Nephron (organoid): ENCODE measurements at regions not wholly inside any gene's neighbourhood (a gene's known extent, or its start where the extent isn't known, plus 50 kb on each side); places are given as distances from the start of the nearest gene placed in this dataset.

ENCODE experiments used
- H3K27ac Mint-ChIP-seq, 3 experiments: 2 replicates each; pipeline ENCODE4 v1.8.0; 2020; ENCODE audit warnings: mixed read lengths in 3 of 3, mild to moderate bottlenecking in 2 of 3, moderate library complexity in 1 of 3
- H3K27me3 Mint-ChIP-seq: 2 replicates; pipeline ENCODE4 v1.8.0; 2021; ENCODE audit warnings: low read depth, mild to moderate bottlenecking, moderate library complexity, mixed read lengths
- H3K36me3 Mint-ChIP-seq: 2 replicates; pipeline ENCODE4 v1.8.0; 2020; ENCODE audit warnings: low read depth, mixed read lengths
- H3K4me1 Mint-ChIP-seq: 2 replicates; pipeline ENCODE4 v1.8.0; 2020; ENCODE audit warnings: mixed read lengths
- H3K4me3 Mint-ChIP-seq, 3 experiments: 2 replicates each; pipeline ENCODE4 v1.8.0; 2020; ENCODE audit warnings: mild to moderate bottlenecking in 3 of 3, mixed read lengths in 3 of 3, moderate library complexity in 2 of 3
- H3K9me3 Mint-ChIP-seq: 2 replicates; pipeline ENCODE4 v1.8.0; 2020; ENCODE audit warnings: mixed read lengths
- CTCF ChIP-seq, 3 experiments: fragments of 200-600 bp; sonication (generic); IDR thresholded peaks; one replicate each; pipeline ENCODE4 v1.5.0; 2021; ENCODE audit warnings: antibody characterized with exemption in 3 of 3; ENCODE audit not compliant: unreplicated experiment in 3 of 3

GRCh38 chr2:114237331-114237730, 205.1 kb upstream of the DPP10 start:
- H3K36me3 Mint-ChIP-seq: no peaks in the 10 kb centered on the region
- no peak overlapping the region for H3K4me3 Mint-ChIP-seq
- H3K4me1 Mint-ChIP-seq: peaks cover 6% of the 10 kb centered on the region
- TF ChIP-seq CTCF (IDR thresholded peaks at IDR 0.05; ENCODE audit: unreplicated experiment in 3 of 3): no peak
- no peak overlapping the region for H3K27ac Mint-ChIP-seq
- no peaks in the 10 kb centered on the region for H3K9me3 Mint-ChIP-seq
- peaks cover 3% of the 10 kb centered on the region for H3K27me3 Mint-ChIP-seq

- no peak for TF ChIP-seq CTCF (IDR thresholded peaks at IDR 0.05; ENCODE audit: unreplicated experiment in 3 of 3)
- no peaks in the 10 kb centered on the region for H3K9me3 Mint-ChIP-seq
- H3K27me3 Mint-ChIP-seq: no peaks in the 10 kb centered on the region
- H3K4me1 Mint-ChIP-seq: peaks cover 6% of the 10 kb centered on the region
- H3K27ac Mint-ChIP-seq: no peak overlapping the region
- H3K36me3 Mint-ChIP-seq: no peaks in the 10 kb centered on the region
- H3K4me3 Mint-ChIP-seq: no peak overlapping the region
Measured at GRCh38 chr2:114238910-114239559, 203.4 kb upstream of the DPP10 start.

GRCh38 chr2:114248648-114249047, 193.8 kb upstream of the DPP10 start:
- Mint-ChIP-seq H3K27me3 (no peaks in the 10 kb centered on the region), H3K4me3 (no peak overlapping the region), H3K4me1 (peaks cover 20% of the 10 kb centered on the region), H3K9me3 (no peaks in the 10 kb centered on the region), H3K36me3 (no peaks in the 10 kb centered on the region), H3K27ac (peak overlapping the region in 1 of 3 experiments; percentile 1)
- no peak for TF ChIP-seq CTCF (IDR thresholded peaks at IDR 0.05; ENCODE audit: unreplicated experiment in 3 of 3)

- Mint-ChIP-seq H3K27ac (no peak overlapping the region), H3K36me3 (no peaks in the 10 kb centered on the region), H3K4me1 (peaks cover 7% of the 10 kb centered on the region), H3K27me3 (no peaks in the 10 kb centered on the region), H3K4me3 (no peak overlapping the region), H3K9me3 (peaks cover 5% of the 10 kb centered on the region)
- no peak for TF ChIP-seq CTCF (IDR thresholded peaks at IDR 0.05; ENCODE audit: unreplicated experiment in 3 of 3)
Measured at GRCh38 chr2:114252713-114253112, 189.7 kb upstream of the DPP10 start.

- H3K4me3 Mint-ChIP-seq: no peak overlapping the region
- no peak overlapping the region for H3K27ac Mint-ChIP-seq
- no peak for TF ChIP-seq CTCF (IDR thresholded peaks at IDR 0.05; ENCODE audit: unreplicated experiment in 3 of 3)
- no peaks in the 10 kb centered on the region for H3K4me1 Mint-ChIP-seq
- no peaks in the 10 kb centered on the region for H3K36me3 Mint-ChIP-seq
- no peaks in the 10 kb centered on the region for H3K27me3 Mint-ChIP-seq
- peaks cover 5% of the 10 kb centered on the region for H3K9me3 Mint-ChIP-seq
Measured at GRCh38 chr2:114254875-114255274, 187.6 kb upstream of the DPP10 start.

- Mint-ChIP-seq H3K27me3 (no peaks in the 10 kb centered on the region), H3K4me1 (peaks cover 12% of the 10 kb centered on the region), H3K36me3 (no peaks in the 10 kb centered on the region), H3K4me3 (no peak overlapping the region), H3K9me3 (peaks cover 5% of the 10 kb centered on the region), H3K27ac (no peak overlapping the region)
- no peak for TF ChIP-seq CTCF (IDR thresholded peaks at IDR 0.05; ENCODE audit: unreplicated experiment in 3 of 3)
Measured at GRCh38 chr2:114259389-114259788, 183.1 kb upstream of the DPP10 start.
